ENCODE measurements at regions not wholly inside any gene's neighbourhood (a gene's known extent, or its start where the extent isn't known, plus 50 kb on each side); places are given as distances from the start of the nearest gene placed in this dataset.

- DNase-seq (ENCODE audit: low spot score) (no peak), ATAC-seq (ENCODE audit: insufficient number of reproducible peaks, low FRiP score, low read depth) (no peak)
- Histone ChIP-seq H3K9me3 (no peaks in the 10 kb centered on the region), H3K27me3 (replicated peaks; ENCODE audit: insufficient read depth) (no peaks in the 10 kb centered on the region), H3K4me1 (ENCODE audit: control insufficient read depth in 1 of 2, low read depth in 2 of 2) (no peaks in the 10 kb centered on the region), H3K27ac (no peak overlapping the region), H3K4me3 (peak overlapping the region; percentile 16), H3K36me3 (no peaks in the 10 kb centered on the region)
- TF ChIP-seq, protein P1, sequence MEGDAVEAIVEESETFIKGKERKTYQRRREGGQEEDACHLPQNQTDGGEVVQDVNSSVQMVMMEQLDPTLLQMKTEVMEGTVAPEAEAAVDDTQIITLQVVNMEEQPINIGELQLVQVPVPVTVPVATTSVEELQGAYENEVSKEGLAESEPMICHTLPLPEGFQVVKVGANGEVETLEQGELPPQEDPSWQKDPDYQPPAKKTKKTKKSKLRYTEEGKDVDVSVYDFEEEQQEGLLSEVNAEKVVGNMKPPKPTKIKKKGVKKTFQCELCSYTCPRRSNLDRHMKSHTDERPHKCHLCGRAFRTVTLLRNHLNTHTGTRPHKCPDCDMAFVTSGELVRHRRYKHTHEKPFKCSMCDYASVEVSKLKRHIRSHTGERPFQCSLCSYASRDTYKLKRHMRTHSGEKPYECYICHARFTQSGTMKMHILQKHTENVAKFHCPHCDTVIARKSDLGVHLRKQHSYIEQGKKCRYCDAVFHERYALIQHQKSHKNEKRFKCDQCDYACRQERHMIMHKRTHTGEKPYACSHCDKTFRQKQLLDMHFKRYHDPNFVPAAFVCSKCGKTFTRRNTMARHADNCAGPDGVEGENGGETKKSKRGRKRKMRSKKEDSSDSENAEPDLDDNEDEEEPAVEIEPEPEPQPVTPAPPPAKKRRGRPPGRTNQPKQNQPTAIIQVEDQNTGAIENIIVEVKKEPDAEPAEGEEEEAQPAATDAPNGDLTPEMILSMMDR (IDR thresholded peaks at IDR 0.05), result no peak
Observed at GRCh38 chr11:8329336-8329735, 65.7 kb upstream of the LMO1 start.

DNA sequence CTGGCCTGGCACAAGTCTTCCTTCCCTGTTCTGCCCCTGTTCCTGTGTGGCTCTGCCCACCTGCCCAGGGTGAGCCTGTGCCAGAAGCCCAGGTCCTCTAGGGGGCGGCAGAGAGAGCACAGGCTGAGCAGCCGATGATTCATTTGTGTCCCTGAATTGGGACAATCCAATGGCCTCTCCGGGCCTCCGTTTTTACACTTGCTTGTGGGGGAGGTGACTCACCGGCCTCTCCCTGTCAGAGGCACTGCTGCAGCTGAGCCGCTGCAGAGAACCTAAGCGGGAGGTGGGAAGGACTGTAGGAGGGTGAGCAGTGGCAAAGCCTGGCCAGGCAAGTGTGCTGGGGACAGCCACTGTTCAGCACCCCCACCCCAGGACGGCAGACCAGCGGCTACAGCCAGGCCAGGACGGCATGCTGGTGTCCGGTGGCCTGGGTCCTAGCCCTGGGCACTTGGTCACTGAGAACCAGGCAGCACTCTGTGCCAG is 65.2 kb upstream of the LMO1 start:
- H3K27ac ChIP-seq, result no peak overlapping the region
- no peaks in the 10 kb centered on the region for H3K27me3 ChIP-seq (replicated peaks; ENCODE audit: insufficient read depth)
- H3K4me3 ChIP-seq, result peak overlapping the region; percentile 16
- H3K4me1 ChIP-seq (ENCODE audit: control insufficient read depth in 1 of 2, low read depth in 2 of 2), result no peaks in the 10 kb centered on the region
- peak; percentile 12 for DNase-seq (ENCODE audit: low spot score)
- H3K36me3 ChIP-seq, result no peaks in the 10 kb centered on the region
- no peak for ATAC-seq (ENCODE audit: insufficient number of reproducible peaks, low FRiP score, low read depth)
- TF ChIP-seq, protein P1 (IDR thresholded peaks at IDR 0.05), result peak; percentile 43
- H3K9me3 ChIP-seq, result no peaks in the 10 kb centered on the region

- DNase-seq (ENCODE audit: low spot score), result no peak
- no peak overlapping the region for H3K27ac ChIP-seq
- no peaks in the 10 kb centered on the region for H3K36me3 ChIP-seq
- H3K27me3 ChIP-seq (replicated peaks; ENCODE audit: insufficient read depth), result no peaks in the 10 kb centered on the region
- H3K4me1 ChIP-seq (ENCODE audit: control insufficient read depth in 1 of 2, low read depth in 2 of 2), result no peaks in the 10 kb centered on the region
- no peak overlapping the region for H3K4me3 ChIP-seq
- H3K9me3 ChIP-seq, result no peaks in the 10 kb centered on the region
- TF ChIP-seq, protein P1 (IDR thresholded peaks at IDR 0.05), result no peak
- ATAC-seq (ENCODE audit: insufficient number of reproducible peaks, low FRiP score, low read depth), result no peak
Observed at GRCh38 chr11:8328231-8328794, 64.6 kb upstream of the LMO1 start.

- no peak overlapping the region for H3K4me3 ChIP-seq
- no peaks in the 10 kb centered on the region for H3K36me3 ChIP-seq
- no peaks in the 10 kb centered on the region for H3K27me3 ChIP-seq (replicated peaks; ENCODE audit: insufficient read depth)
- H3K4me1 ChIP-seq (ENCODE audit: control insufficient read depth in 1 of 2, low read depth in 2 of 2), result no peaks in the 10 kb centered on the region
- DNase-seq (ENCODE audit: low spot score) (no peak), ATAC-seq (ENCODE audit: insufficient number of reproducible peaks, low FRiP score, low read depth) (no peak)
- no peaks in the 10 kb centered on the region for H3K9me3 ChIP-seq
- H3K27ac ChIP-seq, result no peak overlapping the region
- TF ChIP-seq, protein P1 (IDR thresholded peaks at IDR 0.05), result no peak
Observed at GRCh38 chr11:8327761-8328192, 64.1 kb upstream of the LMO1 start.

DNA sequence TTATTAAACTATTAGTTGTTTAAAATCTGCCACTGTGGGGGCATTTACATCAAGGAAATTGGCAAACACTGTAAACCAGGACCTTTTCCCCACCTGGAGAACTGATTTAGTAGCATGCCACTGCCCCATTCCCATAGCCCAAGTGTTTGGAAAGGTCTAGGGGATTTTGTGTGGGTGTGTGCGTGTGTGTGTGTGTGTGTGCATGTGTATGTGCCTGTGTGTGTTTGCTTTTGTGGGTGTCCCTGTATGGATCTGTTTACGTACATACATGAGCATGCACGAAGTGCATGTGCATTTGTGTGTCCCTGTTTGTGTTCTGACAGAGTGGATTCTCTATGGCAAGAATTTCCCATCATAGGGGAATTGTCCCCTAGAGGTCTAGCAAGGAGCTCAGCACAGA is 62.7 kb upstream of the LMO1 start:
- H3K4me3 ChIP-seq, result no peak overlapping the region
- H3K9me3 ChIP-seq, result no peaks in the 10 kb centered on the region
- H3K4me1 ChIP-seq (ENCODE audit: control insufficient read depth in 1 of 2, low read depth in 2 of 2), result no peaks in the 10 kb centered on the region
- TF ChIP-seq, protein P1 (IDR thresholded peaks at IDR 0.05), result no peak
- H3K27ac ChIP-seq, result no peak overlapping the region
- H3K27me3 ChIP-seq (replicated peaks; ENCODE audit: insufficient read depth), result no peaks in the 10 kb centered on the region
- DNase-seq (ENCODE audit: low spot score) (no peak), ATAC-seq (ENCODE audit: insufficient number of reproducible peaks, low FRiP score, low read depth) (no peak)
- H3K36me3 ChIP-seq, result no peaks in the 10 kb centered on the region

Data from thoracic aorta (tissue), 2 donors.